Suprapubic skin (tissue), 4 donors: ENCODE measurements at regions not wholly inside any gene's neighbourhood (a gene's known extent, or its start where the extent isn't known, plus 50 kb on each side); places are given as distances from the start of the nearest gene placed in this dataset.

Experiments used
- CTCF ChIP-seq, 2 donors: fragments of 200-600 bp in 1 of 2; fragments of 450-650 bp in 1 of 2; sonication (generic) in 1 of 2; IDR thresholded peaks; one replicate each; pipeline ENCODE4 v1.5.1; 2016 to 2019; ENCODE audit warnings: antibody characterized with exemption in 2 of 2, mild to moderate bottlenecking in 1 of 2, moderate library complexity in 1 of 2
- EP300 ChIP-seq: sonication (generic); formaldehyde crosslinking; IDR thresholded peaks from one replicate; pipeline ENCODE4 v1.6.1; 2017; ENCODE audit warnings: antibody characterized with exemption
- POLR2A ChIP-seq, 2 donors: fragments of 450-650 bp; IDR thresholded peaks; one replicate each; pipeline ENCODE4 v1.6.1; 2017; ENCODE audit warnings: antibody characterized with exemption in 2 of 2, mild to moderate bottlenecking in 2 of 2, moderate library complexity in 2 of 2
- POLR2AphosphoS5 ChIP-seq, 3 donors: sonication (generic); formaldehyde crosslinking; IDR thresholded peaks; one replicate each; pipeline ENCODE4 v1.6.1; 2017; ENCODE audit warnings: antibody characterized with exemption in 3 of 3

DNA sequence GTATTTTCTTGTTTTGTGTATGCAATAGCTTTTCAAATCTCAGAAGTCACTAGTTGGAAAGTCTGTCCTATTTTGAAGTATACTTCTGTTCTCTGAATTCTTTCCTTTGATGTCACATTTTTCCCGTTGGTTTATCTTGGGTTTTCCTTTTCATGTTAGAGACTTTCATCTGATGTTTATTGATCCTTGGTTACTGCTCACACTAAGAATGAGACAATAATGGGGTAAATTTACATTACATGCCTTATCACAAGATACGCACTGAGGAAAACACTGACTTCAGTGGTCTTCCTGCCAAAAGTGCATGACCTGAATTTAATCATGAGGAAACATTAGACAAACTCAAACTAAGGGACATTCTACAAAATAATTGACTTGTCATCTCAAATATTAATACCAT lies 63.5 kb upstream of the C1GALT1 start:
- TF ChIP-seq CTCF (IDR thresholded peaks at IDR 0.05) (no peak), POLR2AphosphoS5 (IDR thresholded peaks at IDR 0.05) (no peak), EP300 (no peak), POLR2A (IDR thresholded peaks at IDR 0.05) (no peak)
